ENCODE measurements at regions not wholly inside any gene's neighbourhood (a gene's known extent, or its start where the extent isn't known, plus 50 kb on each side); places are given as distances from the start of the nearest gene placed in this dataset.
"Not testable (repeated sequence)": the region's sequence is repeated elsewhere in the genome, so short reads cannot be mapped to it uniquely, and the experiment has no call there.

GRCh38 chr1:187070076-187070475 lies 241.3 kb downstream of the PLA2G4A start:
- intact Hi-C loops (cut with DNase I, micrococcal nuclease) = no loop called here
- CTCF ChIA-PET = interaction anchor here (1.4 kb wide), 1 partner anchor 18 kb away, joined by 5 read pairs; no protein-coding TSS in a partner anchor

DNA sequence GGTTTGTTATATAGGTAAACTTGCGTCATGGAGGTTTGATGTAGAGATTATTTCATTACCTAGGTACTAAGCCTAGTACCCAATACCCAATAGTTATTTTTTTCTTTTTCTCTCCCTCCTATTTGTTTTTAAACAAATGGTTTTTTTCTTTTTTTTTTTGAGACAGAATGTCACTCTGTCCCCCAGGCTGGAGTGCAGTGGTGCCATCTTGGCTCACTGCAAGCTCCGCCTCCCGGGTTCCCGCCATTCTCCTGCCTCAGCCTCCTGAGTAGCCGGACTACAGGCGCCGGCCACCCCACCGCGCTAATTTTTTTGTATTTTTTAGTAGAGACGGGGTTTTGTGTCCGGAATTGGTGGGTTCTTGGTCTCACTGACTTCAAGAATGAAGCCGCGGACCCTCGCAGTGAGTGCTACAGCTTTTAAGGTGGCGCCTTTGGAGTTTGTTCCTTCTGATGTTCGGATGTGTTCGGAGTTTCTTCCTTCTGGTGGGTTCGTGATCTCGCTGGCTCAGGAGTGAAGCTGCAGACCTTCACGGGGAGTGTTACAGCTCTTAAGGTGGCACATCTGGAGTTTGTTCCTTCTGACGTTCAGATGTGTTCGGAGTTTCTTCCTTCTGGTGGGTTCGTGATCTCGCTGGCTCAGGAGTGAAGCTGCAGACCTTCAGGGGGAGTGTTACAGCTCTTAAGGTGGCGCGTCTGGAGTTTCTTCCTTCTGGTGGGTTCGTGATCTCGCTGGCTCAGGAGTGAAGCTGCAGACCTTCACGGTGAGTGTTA lies 243.7 kb downstream of the PLA2G4A start:
- H3K27me3 ChIP-seq (ENCODE audit: control insufficient read depth in 1 of 2, insufficient read depth in 2 of 2, low read length in 2 of 2); H3K27me3 Mint-ChIP-seq; intact Hi-C loops (cut with DNase I, micrococcal nuclease); H3K27ac ChIP-seq (ENCODE audit: low read depth in 1 of 2, low read length in 2 of 2); H3K9me3 Mint-ChIP-seq; H3K4me1 Mint-ChIP-seq (ENCODE audit: low read depth); H3K36me3 ChIP-seq (ENCODE audit: insufficient read depth, low read length); CTCF ChIA-PET; H3K4me1 ChIP-seq (ENCODE audit: insufficient read depth, low read length); H3K36me3 Mint-ChIP-seq (ENCODE audit: low read depth); H3K9me3 ChIP-seq (ENCODE audit: control insufficient read depth in 1 of 2, insufficient read depth in 1 of 2, low read length in 2 of 2): not testable (repeated sequence)
- Mint-ChIP-seq H3K4me3 (peak overlapping the region; percentile 88), H3K27ac (peak overlapping the region; percentile 80)
- POLR2A ChIA-PET = interaction anchor here (0.7 to 1.7 kb wide), 2 partner anchors 20 to 203 kb away, joined by 3 to 11 read pairs; no protein-coding TSS in a partner anchor
- ATAC-seq (ENCODE audit: poor library complexity) (peak; percentile 76), DNase-seq (peak in 4 of 14 experiments; percentile 4 to 47 (median 20))
- H3K4me3 ChIP-seq (ENCODE audit: low read length) = peak overlapping the region; percentile 52

More at GRCh38 chr1:187070076-187070475, 241.3 kb downstream of the PLA2G4A start:
- no peaks in the 10 kb centered on the region for H3K4me1 Mint-ChIP-seq (ENCODE audit: low read depth)
- H3K27ac Mint-ChIP-seq = no peak overlapping the region
- POLR2A ChIA-PET = no interaction called here
- TF ChIP-seq, protein P1, sequence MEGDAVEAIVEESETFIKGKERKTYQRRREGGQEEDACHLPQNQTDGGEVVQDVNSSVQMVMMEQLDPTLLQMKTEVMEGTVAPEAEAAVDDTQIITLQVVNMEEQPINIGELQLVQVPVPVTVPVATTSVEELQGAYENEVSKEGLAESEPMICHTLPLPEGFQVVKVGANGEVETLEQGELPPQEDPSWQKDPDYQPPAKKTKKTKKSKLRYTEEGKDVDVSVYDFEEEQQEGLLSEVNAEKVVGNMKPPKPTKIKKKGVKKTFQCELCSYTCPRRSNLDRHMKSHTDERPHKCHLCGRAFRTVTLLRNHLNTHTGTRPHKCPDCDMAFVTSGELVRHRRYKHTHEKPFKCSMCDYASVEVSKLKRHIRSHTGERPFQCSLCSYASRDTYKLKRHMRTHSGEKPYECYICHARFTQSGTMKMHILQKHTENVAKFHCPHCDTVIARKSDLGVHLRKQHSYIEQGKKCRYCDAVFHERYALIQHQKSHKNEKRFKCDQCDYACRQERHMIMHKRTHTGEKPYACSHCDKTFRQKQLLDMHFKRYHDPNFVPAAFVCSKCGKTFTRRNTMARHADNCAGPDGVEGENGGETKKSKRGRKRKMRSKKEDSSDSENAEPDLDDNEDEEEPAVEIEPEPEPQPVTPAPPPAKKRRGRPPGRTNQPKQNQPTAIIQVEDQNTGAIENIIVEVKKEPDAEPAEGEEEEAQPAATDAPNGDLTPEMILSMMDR (IDR thresholded peaks at IDR 0.05) = no peak
- H3K4me3 ChIP-seq (ENCODE audit: low read length) = no peak overlapping the region
- H3K4me3 Mint-ChIP-seq = no peak overlapping the region
- H3K9me3 Mint-ChIP-seq = peaks cover 2% of the 10 kb centered on the region
- no peaks in the 10 kb centered on the region for H3K36me3 Mint-ChIP-seq (ENCODE audit: low read depth)
- no peaks in the 10 kb centered on the region for H3K27me3 Mint-ChIP-seq
- H3K36me3 ChIP-seq (ENCODE audit: insufficient read depth, low read length) = no peaks in the 10 kb centered on the region
- no peaks in the 10 kb centered on the region for H3K27me3 ChIP-seq (ENCODE audit: control insufficient read depth in 1 of 2, insufficient read depth in 2 of 2, low read length in 2 of 2)
- DNase-seq = no peak
- H3K9me3 ChIP-seq (ENCODE audit: control insufficient read depth in 1 of 2, insufficient read depth in 1 of 2, low read length in 2 of 2) = peaks cover 0 to 7% of the 10 kb centered on the region in 2 experiments
- no peak overlapping the region for H3K27ac ChIP-seq (ENCODE audit: low read depth in 1 of 2, low read length in 2 of 2)
- ATAC-seq (ENCODE audit: poor library complexity) = no peak
- H3K4me1 ChIP-seq (ENCODE audit: insufficient read depth, low read length) = no peaks in the 10 kb centered on the region

- H3K27me3 Mint-ChIP-seq; H3K4me1 ChIP-seq (ENCODE audit: insufficient read depth, low read length); intact Hi-C loops (cut with DNase I, micrococcal nuclease); CTCF ChIA-PET; H3K4me1 Mint-ChIP-seq (ENCODE audit: low read depth); ATAC-seq (ENCODE audit: poor library complexity); H3K36me3 ChIP-seq (ENCODE audit: insufficient read depth, low read length); H3K9me3 Mint-ChIP-seq; H3K27ac ChIP-seq (ENCODE audit: low read depth in 1 of 2, low read length in 2 of 2); H3K36me3 Mint-ChIP-seq (ENCODE audit: low read depth); H3K9me3 ChIP-seq (ENCODE audit: control insufficient read depth in 1 of 2, insufficient read depth in 1 of 2, low read length in 2 of 2); H3K27me3 ChIP-seq (ENCODE audit: control insufficient read depth in 1 of 2, insufficient read depth in 2 of 2, low read length in 2 of 2): not testable (repeated sequence)
- DNase-seq = peak in 3 of 14 experiments; percentile 10 to 40 (median 12)
- Mint-ChIP-seq H3K27ac (peak overlapping the region; percentile 80), H3K4me3 (peak overlapping the region; percentile 88)
- POLR2A ChIA-PET = interaction anchor here (0.7 to 1.7 kb wide), 2 partner anchors 19 to 203 kb away, joined by 3 to 11 read pairs; no protein-coding TSS in a partner anchor
- H3K4me3 ChIP-seq (ENCODE audit: low read length) = peak overlapping the region; percentile 52
Measured at GRCh38 chr1:187073035-187073560, 244.3 kb downstream of the PLA2G4A start.

- H3K27me3 Mint-ChIP-seq; H3K36me3 ChIP-seq (ENCODE audit: insufficient read depth, low read length); H3K27me3 ChIP-seq (ENCODE audit: control insufficient read depth in 1 of 2, insufficient read depth in 2 of 2, low read length in 2 of 2); H3K36me3 Mint-ChIP-seq (ENCODE audit: low read depth); H3K4me3 ChIP-seq (ENCODE audit: low read length); DNase-seq; CTCF ChIA-PET; H3K4me3 Mint-ChIP-seq; H3K4me1 Mint-ChIP-seq (ENCODE audit: low read depth); H3K9me3 Mint-ChIP-seq; H3K27ac ChIP-seq (ENCODE audit: low read depth in 1 of 2, low read length in 2 of 2); intact Hi-C loops (cut with DNase I, micrococcal nuclease); H3K9me3 ChIP-seq (ENCODE audit: control insufficient read depth in 1 of 2, insufficient read depth in 1 of 2, low read length in 2 of 2); ATAC-seq (ENCODE audit: poor library complexity); H3K4me1 ChIP-seq (ENCODE audit: insufficient read depth, low read length): not testable (repeated sequence)
- POLR2A ChIA-PET = interaction anchor here (0.7 to 1.7 kb wide), 2 partner anchors 18 to 202 kb away, joined by 3 to 11 read pairs; no protein-coding TSS in a partner anchor
- H3K27ac Mint-ChIP-seq = peak overlapping the region; percentile 80
Measured at GRCh38 chr1:187073634-187074245, 245.0 kb downstream of the PLA2G4A start.
